Activated T-cell treated with anti-CD3 and anti-CD28 coated beads for 48 hours (primary cell): ENCODE measurements at regions not wholly inside any gene's neighbourhood (a gene's known extent, or its start where the extent isn't known, plus 50 kb on each side); places are given as distances from the start of the nearest gene placed in this dataset.

Experiments
- DNase-seq: peaks from one replicate; pipeline ENCODE4 v3.0.0-alpha.2; 2020; ENCODE audit warnings: low read depth

GRCh38 chr22:47696776-47697175 lies 934.3 kb downstream of the TBC1D22A start:
- no peak for DNase-seq

DNA sequence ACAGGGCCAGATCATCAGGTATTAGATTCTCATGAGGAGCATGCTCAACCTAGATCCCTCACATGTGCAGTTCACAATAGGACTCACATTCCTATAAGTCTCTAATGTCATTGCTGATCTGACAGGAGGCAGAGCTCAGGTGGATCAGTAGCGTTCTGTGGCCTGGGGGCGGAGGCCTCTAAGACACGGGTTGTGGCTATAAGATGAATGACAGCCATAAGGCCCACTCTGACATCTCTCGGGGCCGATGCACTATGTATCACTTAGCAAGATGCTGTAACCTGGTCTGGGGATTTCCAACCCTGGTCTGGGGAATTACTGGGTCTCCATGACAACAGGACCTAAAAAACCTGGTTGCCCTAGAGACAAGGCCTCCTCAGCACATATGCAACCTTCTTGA lies 932.7 kb downstream of the TBC1D22A start:
- DNase-seq: no peak

- no peak for DNase-seq
Observed at GRCh38 chr22:47694536-47695130, 932.2 kb downstream of the TBC1D22A start.

- DNase-seq: no peak
Observed at GRCh38 chr22:47693606-47694005, 931.2 kb downstream of the TBC1D22A start.

DNA sequence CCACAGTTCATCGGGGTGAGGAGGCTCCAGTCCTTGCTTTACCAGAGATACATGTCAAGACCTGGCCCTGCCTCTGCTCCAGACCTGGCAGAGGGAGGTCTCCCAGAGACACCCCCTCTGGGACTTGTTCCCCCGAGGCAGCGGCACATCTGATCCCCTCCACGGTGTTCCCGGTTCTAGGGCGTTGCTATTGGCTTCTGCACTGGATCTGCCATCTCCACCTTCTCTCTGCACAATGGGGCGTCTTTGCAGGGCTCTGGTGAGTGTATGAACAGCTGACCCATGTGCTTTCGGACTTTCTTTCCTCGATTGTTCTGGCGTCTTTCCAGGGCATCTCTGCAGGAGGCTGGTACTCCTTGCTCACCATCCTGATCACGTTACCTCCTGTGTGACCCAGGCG lies 930.4 kb downstream of the TBC1D22A start:
- no peak for DNase-seq

DNA sequence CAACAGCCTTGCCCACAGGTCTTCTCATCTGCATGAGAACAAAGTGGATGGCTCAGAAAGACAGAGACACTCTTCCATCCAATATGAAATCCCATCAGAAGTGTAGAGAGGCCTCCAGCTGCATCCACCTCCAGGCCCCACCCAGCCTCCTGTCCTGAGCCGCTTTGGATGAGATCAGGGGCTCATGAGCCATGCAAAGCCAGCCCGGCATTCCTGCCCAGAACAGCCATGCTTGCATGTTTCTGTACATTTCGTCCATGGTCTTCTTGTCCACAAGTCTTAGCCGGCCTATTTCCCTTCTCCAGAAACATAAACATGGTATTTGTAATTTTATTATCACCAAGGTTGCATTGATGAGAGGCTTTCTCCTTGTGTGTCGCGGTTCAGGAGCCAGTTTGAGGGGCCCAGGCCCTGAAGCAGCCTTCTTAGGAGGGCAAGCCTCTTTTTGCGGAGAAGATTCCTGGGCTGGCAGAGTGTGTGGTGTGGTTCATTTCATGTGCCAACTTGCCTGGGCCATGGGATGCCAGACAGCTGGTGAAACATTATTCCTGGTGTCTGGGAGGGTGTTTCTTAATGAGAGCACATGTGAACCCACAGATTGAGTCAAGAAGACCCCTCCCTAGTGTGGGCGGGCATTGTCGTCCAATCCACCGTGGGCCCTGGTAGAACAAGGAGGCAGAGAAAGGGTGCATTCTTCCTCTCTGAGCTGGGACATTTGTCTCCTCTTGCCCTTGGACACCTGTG lies 928.9 kb downstream of the TBC1D22A start:
- DNase-seq: no peak

- no peak for DNase-seq
Observed at GRCh38 chr22:47690586-47690985, 928.1 kb downstream of the TBC1D22A start.

DNA sequence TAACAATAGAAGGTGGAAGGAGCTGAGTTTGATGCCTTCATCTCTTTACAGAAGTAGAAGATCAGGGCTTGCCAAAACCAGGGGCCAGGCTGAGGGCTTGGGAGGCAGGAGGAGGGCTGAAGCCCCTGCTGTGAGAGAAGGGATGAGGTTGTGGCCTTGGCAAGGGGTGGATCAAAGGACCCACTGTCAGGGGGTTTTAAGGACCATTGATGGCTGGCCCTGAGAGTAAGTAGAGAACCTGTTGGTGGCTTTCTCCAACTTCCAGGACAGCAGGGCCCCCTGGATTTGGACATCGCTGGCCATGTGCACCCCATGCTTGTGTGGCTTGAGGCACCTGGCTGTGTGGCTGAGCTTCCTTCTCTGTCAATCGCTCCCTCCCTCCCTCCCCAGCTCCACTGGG lies 927.7 kb downstream of the TBC1D22A start:
- no peak for DNase-seq

DNA sequence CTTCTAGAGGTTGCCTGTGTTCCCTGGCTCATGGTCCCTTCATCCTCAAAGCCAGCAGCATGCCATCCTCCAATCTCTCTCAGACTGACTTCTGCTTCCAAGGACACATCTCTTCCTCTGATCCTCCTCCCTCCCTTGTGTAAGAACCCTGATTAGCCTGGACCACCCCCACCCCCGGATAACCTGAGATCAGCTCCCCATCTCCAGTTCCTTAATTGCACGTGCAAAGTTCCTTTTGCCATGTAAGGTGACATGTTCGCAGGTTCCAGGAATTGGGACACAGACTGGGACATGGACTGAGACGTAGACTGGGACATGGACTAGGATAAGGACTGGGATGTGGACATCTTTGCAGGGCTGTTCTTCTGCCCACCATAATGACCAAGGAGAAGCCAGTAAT lies 925.3 kb downstream of the TBC1D22A start:
- no peak for DNase-seq

DNA sequence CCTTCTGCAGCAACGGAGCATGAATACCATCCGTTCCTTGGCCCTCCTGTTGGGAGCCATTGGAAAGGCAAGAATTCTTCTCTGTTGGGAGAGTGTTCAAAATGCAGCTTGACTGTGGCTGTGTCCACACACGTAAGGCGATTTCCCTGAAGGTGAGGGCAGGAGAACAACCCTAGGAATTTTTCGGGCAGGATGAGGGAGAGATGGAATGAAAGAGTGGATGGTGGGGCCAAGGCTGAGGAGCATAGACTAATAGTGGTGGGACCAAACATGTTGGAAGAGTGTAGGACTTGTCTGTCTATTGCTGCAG lies 924.9 kb downstream of the TBC1D22A start:
- no peak for DNase-seq

- DNase-seq: no peak
Observed at GRCh38 chr22:47686594-47687345, 924.3 kb downstream of the TBC1D22A start.

- no peak for DNase-seq
Observed at GRCh38 chr22:47681411-47682165, 919.1 kb downstream of the TBC1D22A start.

DNA sequence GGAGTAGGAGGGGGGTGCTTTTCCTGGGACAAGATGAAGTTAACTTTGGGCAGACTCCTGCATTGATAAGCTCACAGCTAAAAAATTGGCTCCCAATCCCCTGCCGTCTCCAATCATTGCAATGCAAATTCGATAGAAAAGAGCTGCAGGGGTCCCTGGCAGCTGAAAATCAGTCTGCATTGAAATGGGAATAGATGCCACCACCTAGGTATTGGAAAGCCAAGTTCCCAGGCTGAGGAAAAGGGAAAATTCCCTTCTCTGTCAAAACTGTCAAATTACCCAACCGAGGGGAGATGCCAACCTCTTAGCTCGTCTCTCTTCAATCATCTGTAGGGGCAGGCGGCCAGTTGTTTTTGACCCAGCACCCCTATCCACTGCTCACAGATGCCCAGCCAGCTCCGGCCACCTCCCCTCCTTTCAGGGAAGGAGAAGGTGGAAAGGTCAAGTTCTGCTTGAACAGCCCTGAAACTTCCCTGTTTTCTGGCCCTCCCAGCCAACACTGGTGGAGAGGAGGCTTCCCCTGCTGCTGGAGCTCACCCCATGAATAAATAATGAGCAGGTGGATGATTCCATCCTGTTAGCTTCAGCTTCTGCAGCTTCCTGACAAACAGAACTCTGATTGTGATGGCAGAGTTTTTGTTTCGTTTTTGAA lies 916.3 kb downstream of the TBC1D22A start:
- no peak for DNase-seq

DNA sequence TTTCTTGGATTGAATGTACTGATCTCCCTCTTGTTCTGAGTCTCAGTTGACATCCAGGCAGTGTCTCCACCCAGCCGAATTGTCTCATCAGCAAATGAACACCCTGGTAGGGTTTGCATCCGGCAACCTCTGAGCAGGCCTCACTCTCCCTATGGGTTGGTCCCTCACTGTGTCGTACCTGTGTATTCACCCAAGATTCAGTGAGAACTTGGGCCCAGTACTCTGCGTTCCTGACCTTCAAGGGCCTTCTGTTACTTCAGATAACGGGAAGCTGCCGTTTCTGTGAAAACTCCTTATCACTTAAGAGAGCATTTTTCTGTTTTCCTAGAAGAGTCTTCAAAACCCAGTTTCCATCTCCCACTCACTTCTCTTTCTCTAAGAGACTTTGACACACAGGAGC lies 915.6 kb downstream of the TBC1D22A start:
- no peak for DNase-seq

DNA sequence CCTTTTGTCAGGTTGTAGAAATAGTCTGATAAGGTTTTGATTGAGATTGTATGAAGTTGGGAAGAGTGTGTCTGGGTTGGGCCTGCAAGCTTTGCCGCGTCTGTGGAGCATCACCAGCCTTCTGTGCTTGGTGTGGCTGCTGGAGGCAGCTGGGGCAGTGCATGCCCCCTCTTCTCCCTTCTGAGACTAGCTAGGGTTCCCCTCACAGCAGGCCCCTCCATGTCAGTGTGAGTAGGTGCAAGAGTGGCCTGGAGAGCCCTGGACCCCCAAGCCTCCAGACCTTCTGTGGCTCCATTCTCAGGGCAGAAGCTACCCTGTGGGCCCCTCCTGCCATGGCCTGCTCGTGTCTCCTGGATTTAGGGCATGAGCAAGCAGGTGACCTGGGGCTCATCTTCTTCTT lies 914.2 kb downstream of the TBC1D22A start:
- no peak for DNase-seq

- no peak for DNase-seq
Observed at GRCh38 chr22:47674600-47674999, 912.1 kb downstream of the TBC1D22A start.

DNA sequence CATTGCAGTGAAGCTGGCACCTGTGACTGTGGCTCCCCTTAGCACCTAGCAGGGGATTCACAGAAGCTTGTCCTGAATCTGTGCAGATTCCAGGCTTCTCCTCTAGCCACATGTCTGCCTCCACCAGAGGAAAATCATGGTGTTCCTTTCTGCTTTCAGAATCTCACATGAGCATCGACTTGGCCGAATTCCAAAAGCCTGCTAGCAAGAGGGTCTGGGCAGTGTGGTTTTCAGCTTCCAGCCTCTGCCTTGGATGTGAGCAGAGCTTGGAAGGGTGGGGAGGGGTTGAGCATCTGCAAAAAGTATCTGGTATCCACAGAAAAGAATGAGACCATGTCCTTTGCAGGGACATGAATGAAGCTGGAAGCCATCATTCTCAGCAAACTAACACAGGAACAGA lies 911.1 kb downstream of the TBC1D22A start:
- no peak for DNase-seq

DNA sequence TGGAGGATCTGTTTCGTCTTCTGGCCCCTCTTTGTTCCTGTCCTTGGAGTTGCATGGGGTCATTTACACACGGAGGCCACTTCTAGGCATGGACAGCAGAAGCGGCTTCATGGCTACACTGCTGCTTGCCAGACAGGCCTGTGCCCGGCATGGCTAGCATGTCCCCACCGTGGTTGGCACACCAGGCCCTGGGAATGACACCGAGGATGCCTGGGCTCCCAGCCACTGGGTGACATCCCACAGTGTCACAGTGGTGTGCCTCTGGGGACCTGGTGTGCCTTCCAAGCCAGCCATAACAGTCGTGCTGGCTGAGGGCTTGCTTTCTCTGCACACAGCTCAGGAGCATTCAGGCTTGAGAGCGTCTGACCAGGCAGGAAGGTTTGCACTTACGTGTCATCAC lies 910.1 kb downstream of the TBC1D22A start:
- no peak for DNase-seq

DNA sequence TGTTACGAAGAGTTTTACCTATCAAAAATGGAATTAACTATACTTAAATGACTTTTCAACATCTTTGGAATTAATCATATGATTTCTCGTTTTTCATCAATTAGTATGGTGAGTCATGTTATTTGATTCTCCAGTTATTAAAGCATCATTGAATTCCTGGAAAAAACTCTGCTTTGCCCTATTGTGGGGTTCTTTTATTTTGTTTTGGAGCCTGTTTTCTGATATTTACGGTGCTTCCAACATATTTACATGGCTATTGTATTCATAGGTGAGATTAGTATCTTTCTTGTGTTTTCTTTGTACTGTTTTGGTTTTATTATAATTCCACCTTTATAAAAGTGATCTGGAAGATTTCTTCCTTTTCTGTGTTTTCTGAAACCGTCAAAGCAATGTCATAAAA lies 902.7 kb downstream of the TBC1D22A start:
- DNase-seq: no peak

- no peak for DNase-seq
Observed at GRCh38 chr22:47663615-47664605, 901.5 kb downstream of the TBC1D22A start.
